H9 (cell line): ENCODE measurements at regions not wholly inside any gene's neighbourhood (a gene's known extent, or its start where the extent isn't known, plus 50 kb on each side); places are given as distances from the start of the nearest gene placed in this dataset.

Experiments used
- DNase-seq: peaks from one replicate; pipeline ENCODE4 v3.0.0-alpha.2; 2017
- H2AFZ ChIP-seq: one replicate; pipeline ENCODE4 v1.6.1; 2013; ENCODE audit warnings: mild to moderate bottlenecking, low read length, control low read depth, moderate library complexity
- H2AK5ac ChIP-seq: 2 replicates; pipeline ENCODE4 v1.6.1; 2013; ENCODE audit warnings: low read length, control low read depth, mixed read lengths; ENCODE audit not compliant: insufficient read length
- H2BK120ac ChIP-seq: one replicate; pipeline ENCODE4 v1.6.1; 2013; ENCODE audit warnings: low read depth, mild to moderate bottlenecking, low read length, control low read depth, inconsistent platforms; ENCODE audit not compliant: poor library complexity, severe bottlenecking
- H2BK12ac ChIP-seq: 2 replicates; pipeline ENCODE4 v1.6.1; 2013; ENCODE audit warnings: low read length, control low read depth, mixed read lengths, low read depth; ENCODE audit not compliant: insufficient read length
- H2BK15ac ChIP-seq: 2 replicates; pipeline ENCODE4 v1.6.1; 2013; ENCODE audit warnings: low read depth, low read length, control low read depth
- H2BK20ac ChIP-seq: one replicate; pipeline ENCODE4 v1.6.1; 2013; ENCODE audit warnings: low read depth, mild to moderate bottlenecking, low read length, control low read depth, inconsistent platforms; ENCODE audit not compliant: poor library complexity, severe bottlenecking
- H2BK5ac ChIP-seq: 2 replicates; pipeline ENCODE4 v1.6.1; 2013; ENCODE audit warnings: low read length, control low read depth, mixed read lengths; ENCODE audit not compliant: insufficient read length
- H3K14ac ChIP-seq: 2 replicates; pipeline ENCODE4 v1.6.1; 2013; ENCODE audit warnings: low read length, control low read depth; ENCODE audit not compliant: insufficient read depth
- H3K18ac ChIP-seq: 2 replicates; pipeline ENCODE4 v1.6.1; 2013; ENCODE audit warnings: low read depth, mild to moderate bottlenecking, mixed read lengths, low read length, control low read depth; ENCODE audit not compliant: insufficient read length
- H3K23ac ChIP-seq: 2 replicates; pipeline ENCODE4 v1.6.1; 2013; ENCODE audit warnings: low read length, control low read depth, mixed read lengths, low read depth; ENCODE audit not compliant: insufficient read length
- H3K23me2 ChIP-seq: 2 replicates; pipeline ENCODE4 v1.6.1; 2013; ENCODE audit warnings: low read depth, mild to moderate bottlenecking, mixed read lengths, low read length, control low read depth; ENCODE audit not compliant: insufficient read length, poor library complexity, severe bottlenecking
- H3K27ac ChIP-seq: 2 replicates; pipeline ENCODE4 v1.5.1; 2013; ENCODE audit warnings: low read length, control low read depth, mixed read lengths, low read depth; ENCODE audit not compliant: insufficient read length
- H3K27me3 ChIP-seq: 2 replicates; pipeline ENCODE4 v1.6.1; 2013; ENCODE audit warnings: low read length, control low read depth, inconsistent platforms; ENCODE audit not compliant: insufficient read depth
- H3K4ac ChIP-seq: 2 replicates; pipeline ENCODE4 v1.6.1; 2013; ENCODE audit warnings: low read depth, mild to moderate bottlenecking, control low read depth, inconsistent platforms, low read length, moderate library complexity
- H3K4me1 ChIP-seq: 2 replicates; pipeline ENCODE4 v1.6.1; 2013; ENCODE audit warnings: low read length, control low read depth, inconsistent platforms; ENCODE audit not compliant: insufficient read depth
- H3K4me2 ChIP-seq: 2 replicates; pipeline ENCODE4 v1.6.1; 2013; ENCODE audit warnings: low read length, control low read depth, mixed read lengths; ENCODE audit not compliant: insufficient read length, insufficient read depth
- H3K56ac ChIP-seq: 2 replicates; pipeline ENCODE4 v1.6.1; 2013; ENCODE audit warnings: low read depth, mild to moderate bottlenecking, mixed read lengths, low read length, control low read depth; ENCODE audit not compliant: insufficient read length
- H3K79me1 ChIP-seq: 2 replicates; pipeline ENCODE4 v1.6.1; 2013; ENCODE audit warnings: low read depth, mild to moderate bottlenecking, moderate library complexity, low read length, control low read depth, inconsistent platforms; ENCODE audit not compliant: insufficient read depth, poor library complexity, severe bottlenecking
- H3K79me2 ChIP-seq: 2 replicates; pipeline ENCODE4 v1.6.1; 2013; ENCODE audit warnings: low read length, control low read depth, inconsistent platforms; ENCODE audit not compliant: insufficient read depth
- H3K9ac ChIP-seq: 2 replicates; pipeline ENCODE4 v1.6.1; 2013; ENCODE audit warnings: low read length, control low read depth, mixed read lengths; ENCODE audit not compliant: insufficient read length; ENCODE audit errors: extremely low read depth
- H3K9me3 ChIP-seq: one replicate; pipeline ENCODE4 v1.6.1; 2013; ENCODE audit warnings: low read depth, low read length, inconsistent platforms; ENCODE audit not compliant: control insufficient read depth
- H3T11ph ChIP-seq: one replicate; pipeline ENCODE4 v1.6.1; 2013; ENCODE audit warnings: mild to moderate bottlenecking, low read length, control low read depth, inconsistent platforms
- H4K20me1 ChIP-seq: one replicate; pipeline ENCODE4 v1.6.1; 2013; ENCODE audit not compliant: control insufficient read depth, insufficient read length, insufficient read depth
- H4K5ac ChIP-seq: 2 replicates; pipeline ENCODE4 v1.6.1; 2013; ENCODE audit warnings: low read depth, mild to moderate bottlenecking, mixed read lengths, low read length, control low read depth; ENCODE audit not compliant: insufficient read length
- H4K8ac ChIP-seq: replicated peaks from 2 replicates; pipeline ENCODE4 v1.6.1; 2013; ENCODE audit warnings: low read length, control low read depth, mixed read lengths, low read depth; ENCODE audit not compliant: insufficient read length
- H4K91ac ChIP-seq: 2 replicates; pipeline ENCODE4 v1.6.1; 2013; ENCODE audit warnings: low read depth, mild to moderate bottlenecking, moderate library complexity, mixed read lengths, low read length, control low read depth; ENCODE audit not compliant: insufficient read length
- H3K27ac Mint-ChIP-seq, 3 experiments: 2 replicates in 2 of 3; 3 replicates in 1 of 3; pipeline ENCODE4 v1.8.0; 2020 to 2021; ENCODE audit warnings: mixed read lengths in 3 of 3, mild to moderate bottlenecking in 1 of 3, moderate library complexity in 1 of 3
- H3K27me3 Mint-ChIP-seq: 2 replicates; pipeline ENCODE4 v1.8.0; 2021; ENCODE audit warnings: low read depth, mild to moderate bottlenecking, moderate library complexity, mixed read lengths
- H3K36me3 Mint-ChIP-seq, 3 experiments: 2 replicates in 2 of 3; 3 replicates in 1 of 3; pipeline ENCODE4 v1.8.0; 2020 to 2021; ENCODE audit warnings: low read depth in 3 of 3, mixed read lengths in 3 of 3; ENCODE audit not compliant: insufficient read depth in 1 of 3
- H3K4me1 Mint-ChIP-seq, 2 experiments: 2 replicates each; pipeline ENCODE4 v1.8.0; 2020; ENCODE audit warnings: mixed read lengths in 2 of 2
- H3K4me3 Mint-ChIP-seq, 2 experiments: 2 replicates in 1 of 2; 3 replicates in 1 of 2; pipeline ENCODE4 v1.8.0; 2020 to 2021; ENCODE audit warnings: mild to moderate bottlenecking in 2 of 2, mixed read lengths in 2 of 2, moderate library complexity in 1 of 2
- H3K9me3 Mint-ChIP-seq, 2 experiments: 2 replicates in 1 of 2; 3 replicates in 1 of 2; pipeline ENCODE4 v1.8.0; 2020; ENCODE audit warnings: mild to moderate bottlenecking in 2 of 2, mixed read lengths in 2 of 2, moderate library complexity in 1 of 2
- WGBS: extraction: QIAGEN DNeasy Blood & Tissue Kit; methylation state at CpG from one replicate; pipeline ENCODE4 v1.1.7; 2013; ENCODE audit warnings: missing lambda C conversion rate, low lambda C conversion rate, mixed read lengths; ENCODE audit not compliant: insufficient read length; ENCODE audit errors: extremely low coverage; 5-methylcytosine and 5-hydroxymethylcytosine counted together
- TF ChIP-seq, protein P1 (sequence below): fragments of 200-600 bp; sonication (generic); conservative IDR thresholded peaks from 3 replicates; pipeline ENCODE4 v1.8.0; 2021; ENCODE audit warnings: antibody characterized with exemption, mild to moderate bottlenecking

DNA sequence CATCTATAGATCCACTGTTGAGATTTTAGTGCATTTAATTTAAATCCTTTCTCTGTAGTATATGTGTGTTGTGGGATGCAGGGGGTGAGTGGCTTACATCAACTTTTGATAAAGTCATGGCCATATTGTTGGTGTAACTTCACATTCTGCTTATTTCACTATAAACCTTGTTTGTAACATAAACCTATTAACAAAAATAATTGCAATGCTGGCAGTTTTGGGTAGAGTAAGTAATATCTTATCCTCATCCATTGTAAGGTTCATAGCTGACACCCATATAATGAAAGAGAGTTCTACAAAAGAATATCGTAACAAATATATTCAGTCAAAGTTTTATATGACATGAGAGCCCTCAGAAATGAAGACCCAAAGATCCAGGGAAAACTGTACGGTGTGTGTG lies 601.7 kb upstream of the ANO3 start:
- no peak overlapping the region for H4K8ac ChIP-seq
- no peak for DNase-seq
- H3K9ac ChIP-seq = no peak overlapping the region
- no peak overlapping the region for H3K56ac ChIP-seq
- H3K27me3 ChIP-seq = no peaks in the 10 kb centered on the region
- H2BK15ac ChIP-seq = no peak overlapping the region
- H3K4ac ChIP-seq = no peak overlapping the region
- TF ChIP-seq, protein P1, sequence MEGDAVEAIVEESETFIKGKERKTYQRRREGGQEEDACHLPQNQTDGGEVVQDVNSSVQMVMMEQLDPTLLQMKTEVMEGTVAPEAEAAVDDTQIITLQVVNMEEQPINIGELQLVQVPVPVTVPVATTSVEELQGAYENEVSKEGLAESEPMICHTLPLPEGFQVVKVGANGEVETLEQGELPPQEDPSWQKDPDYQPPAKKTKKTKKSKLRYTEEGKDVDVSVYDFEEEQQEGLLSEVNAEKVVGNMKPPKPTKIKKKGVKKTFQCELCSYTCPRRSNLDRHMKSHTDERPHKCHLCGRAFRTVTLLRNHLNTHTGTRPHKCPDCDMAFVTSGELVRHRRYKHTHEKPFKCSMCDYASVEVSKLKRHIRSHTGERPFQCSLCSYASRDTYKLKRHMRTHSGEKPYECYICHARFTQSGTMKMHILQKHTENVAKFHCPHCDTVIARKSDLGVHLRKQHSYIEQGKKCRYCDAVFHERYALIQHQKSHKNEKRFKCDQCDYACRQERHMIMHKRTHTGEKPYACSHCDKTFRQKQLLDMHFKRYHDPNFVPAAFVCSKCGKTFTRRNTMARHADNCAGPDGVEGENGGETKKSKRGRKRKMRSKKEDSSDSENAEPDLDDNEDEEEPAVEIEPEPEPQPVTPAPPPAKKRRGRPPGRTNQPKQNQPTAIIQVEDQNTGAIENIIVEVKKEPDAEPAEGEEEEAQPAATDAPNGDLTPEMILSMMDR = no peak
- H3K14ac ChIP-seq = no peak overlapping the region
- no peak overlapping the region for H3K27ac Mint-ChIP-seq
- no peaks in the 10 kb centered on the region for H3K79me2 ChIP-seq
- H3K4me1 ChIP-seq = no peaks in the 10 kb centered on the region
- no peak overlapping the region for H4K91ac ChIP-seq
- no peaks in the 10 kb centered on the region for H3K23me2 ChIP-seq
- no peaks in the 10 kb centered on the region for H4K20me1 ChIP-seq
- H3K36me3 Mint-ChIP-seq = peaks cover 0 to 12% (median 8%) of the 10 kb centered on the region in 3 experiments; a peak in 4 of 7 replicates
- H3K27me3 Mint-ChIP-seq = no peaks in the 10 kb centered on the region
- H2AFZ ChIP-seq = no peak overlapping the region
- H3K18ac ChIP-seq = no peak overlapping the region
- no peaks in the 10 kb centered on the region for H3K9me3 ChIP-seq
- no peak overlapping the region for H3K27ac ChIP-seq
- no peaks in the 10 kb centered on the region for H3K79me1 ChIP-seq
- no peak overlapping the region for H3K4me3 Mint-ChIP-seq
- H3T11ph ChIP-seq = no peak overlapping the region
- no peak overlapping the region for H3K4me2 ChIP-seq
- no peak overlapping the region for H2BK12ac ChIP-seq
- H3K4me1 Mint-ChIP-seq = 0 out of 4 replicates have a peak, but pooled peaks cover 2% of the 10 kb centered on the region in 2 experiments
- H2BK20ac ChIP-seq = no peak overlapping the region
- no peak overlapping the region for H2BK5ac ChIP-seq
- WGBS = no CpG with 5 or more reads among the region's 2 CpGs
- no peak overlapping the region for H2AK5ac ChIP-seq
- peaks cover 13 to 19% of the 10 kb centered on the region in 2 experiments; a peak in 4 of 5 replicates for H3K9me3 Mint-ChIP-seq
- H2BK120ac ChIP-seq = no peak overlapping the region
- H3K23ac ChIP-seq = no peak overlapping the region
- H4K5ac ChIP-seq = no peak overlapping the region
